Nephron progenitor cell (in vitro differentiated cells): ENCODE measurements at regions not wholly inside any gene's neighbourhood (a gene's known extent, or its start where the extent isn't known, plus 50 kb on each side); places are given as distances from the start of the nearest gene placed in this dataset.

Experiments used
- DNase-seq: peaks from one replicate; pipeline ENCODE4 v3.0.0; 2021
- H3K27ac Mint-ChIP-seq: 2 replicates; pipeline ENCODE4 v1.8.0; 2021; ENCODE audit warnings: mild to moderate bottlenecking, moderate library complexity, mixed read lengths
- H3K27me3 Mint-ChIP-seq: 2 replicates; pipeline ENCODE4 v1.8.0; 2021; ENCODE audit warnings: mild to moderate bottlenecking, low read depth, mixed read lengths; ENCODE audit not compliant: poor library complexity
- H3K36me3 Mint-ChIP-seq: 2 replicates; pipeline ENCODE4 v1.8.0; 2021; ENCODE audit warnings: low read depth, mixed read lengths
- H3K4me1 Mint-ChIP-seq: 2 replicates; pipeline ENCODE4 v1.8.0; 2021; ENCODE audit warnings: mixed read lengths
- H3K4me3 Mint-ChIP-seq: 2 replicates; pipeline ENCODE4 v1.8.0; 2021; ENCODE audit warnings: mild to moderate bottlenecking, moderate library complexity, mixed read lengths
- H3K9me3 Mint-ChIP-seq: 2 replicates; pipeline ENCODE4 v1.8.0; 2021; ENCODE audit warnings: mild to moderate bottlenecking, moderate library complexity, mixed read lengths
- TF ChIP-seq, protein P1 (sequence below): fragments of 200-600 bp; sonication (generic); IDR thresholded peaks from 2 replicates; pipeline ENCODE4 v1.5.0; 2021; ENCODE audit warnings: antibody characterized with exemption

DNA sequence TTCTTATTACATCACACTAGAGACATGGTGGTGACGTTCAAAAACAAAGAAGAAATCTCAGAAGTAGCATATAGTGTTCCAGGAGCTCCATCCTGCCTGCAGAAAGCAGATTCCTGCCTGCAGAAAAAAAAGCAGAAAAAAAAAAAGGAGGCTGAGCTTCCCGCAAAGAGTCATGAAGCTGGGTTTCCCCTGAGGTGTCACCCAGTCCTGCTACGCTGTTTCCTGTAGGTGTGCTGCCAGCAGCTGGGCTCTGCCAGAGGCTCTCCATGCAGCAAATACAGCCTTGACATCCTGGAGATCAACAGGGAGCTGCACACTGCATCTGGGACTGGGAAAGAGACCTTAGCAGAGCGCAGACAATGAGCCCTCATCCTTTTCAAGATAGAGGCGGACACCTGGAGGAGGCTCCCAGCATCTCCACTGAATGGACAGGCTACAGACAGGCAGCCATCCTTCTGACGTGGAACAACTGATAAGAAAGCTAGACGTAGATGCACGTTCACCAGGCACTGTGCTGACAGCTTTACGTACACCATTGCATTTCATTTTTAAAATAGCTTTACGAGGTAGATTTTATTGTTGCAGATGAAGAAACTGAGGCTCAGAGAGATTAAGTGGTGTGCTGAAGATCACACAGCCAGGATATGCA is 350.9 kb downstream of the FOXO1 start:
- Mint-ChIP-seq H3K4me3 (no peak overlapping the region), H3K9me3 (no peaks in the 10 kb centered on the region), H3K27me3 (peaks cover 4% of the 10 kb centered on the region), H3K4me1 (peaks cover 15% of the 10 kb centered on the region), H3K36me3 (no peaks in the 10 kb centered on the region), H3K27ac (no peak overlapping the region)
- DNase-seq, result no peak
- TF ChIP-seq, protein P1, sequence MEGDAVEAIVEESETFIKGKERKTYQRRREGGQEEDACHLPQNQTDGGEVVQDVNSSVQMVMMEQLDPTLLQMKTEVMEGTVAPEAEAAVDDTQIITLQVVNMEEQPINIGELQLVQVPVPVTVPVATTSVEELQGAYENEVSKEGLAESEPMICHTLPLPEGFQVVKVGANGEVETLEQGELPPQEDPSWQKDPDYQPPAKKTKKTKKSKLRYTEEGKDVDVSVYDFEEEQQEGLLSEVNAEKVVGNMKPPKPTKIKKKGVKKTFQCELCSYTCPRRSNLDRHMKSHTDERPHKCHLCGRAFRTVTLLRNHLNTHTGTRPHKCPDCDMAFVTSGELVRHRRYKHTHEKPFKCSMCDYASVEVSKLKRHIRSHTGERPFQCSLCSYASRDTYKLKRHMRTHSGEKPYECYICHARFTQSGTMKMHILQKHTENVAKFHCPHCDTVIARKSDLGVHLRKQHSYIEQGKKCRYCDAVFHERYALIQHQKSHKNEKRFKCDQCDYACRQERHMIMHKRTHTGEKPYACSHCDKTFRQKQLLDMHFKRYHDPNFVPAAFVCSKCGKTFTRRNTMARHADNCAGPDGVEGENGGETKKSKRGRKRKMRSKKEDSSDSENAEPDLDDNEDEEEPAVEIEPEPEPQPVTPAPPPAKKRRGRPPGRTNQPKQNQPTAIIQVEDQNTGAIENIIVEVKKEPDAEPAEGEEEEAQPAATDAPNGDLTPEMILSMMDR, result no peak

DNA sequence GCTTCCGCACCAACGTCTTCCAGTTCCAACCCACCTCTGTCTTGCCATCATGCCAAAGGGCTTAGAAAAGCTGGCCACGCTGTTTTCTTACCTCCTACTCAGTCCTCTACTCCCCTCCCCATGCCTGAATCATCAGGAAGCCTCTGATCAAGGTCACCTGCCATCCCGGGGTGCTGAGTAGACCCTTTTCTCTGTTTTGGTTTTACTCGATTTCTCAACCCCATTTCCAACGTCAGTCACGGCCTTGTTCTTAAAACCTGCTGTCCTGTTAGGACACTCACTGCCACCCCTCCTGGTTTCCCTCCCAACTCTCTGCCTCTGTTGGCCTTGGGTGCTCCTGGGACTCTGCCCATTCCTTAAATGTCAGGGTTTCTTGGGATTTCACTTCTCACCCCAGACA is 350.1 kb downstream of the FOXO1 start:
- peaks cover 15% of the 10 kb centered on the region for H3K4me1 Mint-ChIP-seq
- H3K27me3 Mint-ChIP-seq, result peaks cover 6% of the 10 kb centered on the region
- H3K27ac Mint-ChIP-seq, result no peak overlapping the region
- H3K4me3 Mint-ChIP-seq, result no peak overlapping the region
- TF ChIP-seq, protein P1, result no peak
- no peaks in the 10 kb centered on the region for H3K36me3 Mint-ChIP-seq
- no peaks in the 10 kb centered on the region for H3K9me3 Mint-ChIP-seq
- no peak for DNase-seq

DNA sequence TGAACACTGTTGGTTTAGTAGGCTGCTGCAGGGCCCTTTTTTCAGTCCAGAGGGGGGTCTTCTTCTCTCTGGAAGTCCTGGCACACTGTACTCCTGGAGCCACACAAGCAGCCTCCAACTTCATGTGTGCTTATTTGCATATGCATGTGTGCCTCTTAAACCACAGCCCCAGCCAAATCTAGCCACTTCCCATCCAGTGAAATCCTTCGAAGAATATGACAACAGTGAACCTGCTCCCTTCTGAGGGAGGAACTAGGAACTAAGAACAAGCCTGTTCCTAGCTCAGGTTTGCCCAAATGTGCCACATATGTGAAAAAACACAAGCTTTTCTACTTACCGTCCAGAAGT is 348.5 kb downstream of the FOXO1 start:
- H3K4me1 Mint-ChIP-seq, result peaks cover 15% of the 10 kb centered on the region
- no peak overlapping the region for H3K27ac Mint-ChIP-seq
- peaks cover 6% of the 10 kb centered on the region for H3K27me3 Mint-ChIP-seq
- no peak for DNase-seq
- TF ChIP-seq, protein P1, result no peak
- peaks cover 5% of the 10 kb centered on the region for H3K9me3 Mint-ChIP-seq
- no peaks in the 10 kb centered on the region for H3K36me3 Mint-ChIP-seq
- H3K4me3 Mint-ChIP-seq, result no peak overlapping the region

DNA sequence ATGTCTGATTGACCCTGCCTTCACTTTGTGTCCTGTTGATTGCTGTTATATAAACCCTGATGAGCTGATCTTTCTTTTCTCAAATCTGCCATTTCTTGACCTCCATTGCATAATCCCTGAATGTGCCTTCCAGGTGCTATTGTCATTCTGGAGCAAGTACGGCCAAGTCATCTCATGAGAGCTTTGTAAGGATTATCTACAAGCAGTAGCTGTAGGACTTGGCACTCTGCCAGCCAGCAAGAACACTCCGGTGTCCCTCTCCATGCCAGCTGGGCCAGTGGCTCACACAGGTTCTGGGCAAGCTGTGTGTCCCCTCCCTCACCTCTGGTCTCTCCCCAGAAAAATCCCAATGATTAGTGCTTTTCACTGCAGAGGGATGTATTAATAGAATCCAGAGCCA is 348.1 kb downstream of the FOXO1 start:
- Mint-ChIP-seq H3K4me3 (no peak overlapping the region), H3K36me3 (peaks cover 4% of the 10 kb centered on the region), H3K9me3 (peaks cover 9% of the 10 kb centered on the region), H3K4me1 (peaks cover 15% of the 10 kb centered on the region), H3K27me3 (peaks cover 6% of the 10 kb centered on the region), H3K27ac (no peak overlapping the region)
- no peak for DNase-seq
- TF ChIP-seq, protein P1, result no peak

DNA sequence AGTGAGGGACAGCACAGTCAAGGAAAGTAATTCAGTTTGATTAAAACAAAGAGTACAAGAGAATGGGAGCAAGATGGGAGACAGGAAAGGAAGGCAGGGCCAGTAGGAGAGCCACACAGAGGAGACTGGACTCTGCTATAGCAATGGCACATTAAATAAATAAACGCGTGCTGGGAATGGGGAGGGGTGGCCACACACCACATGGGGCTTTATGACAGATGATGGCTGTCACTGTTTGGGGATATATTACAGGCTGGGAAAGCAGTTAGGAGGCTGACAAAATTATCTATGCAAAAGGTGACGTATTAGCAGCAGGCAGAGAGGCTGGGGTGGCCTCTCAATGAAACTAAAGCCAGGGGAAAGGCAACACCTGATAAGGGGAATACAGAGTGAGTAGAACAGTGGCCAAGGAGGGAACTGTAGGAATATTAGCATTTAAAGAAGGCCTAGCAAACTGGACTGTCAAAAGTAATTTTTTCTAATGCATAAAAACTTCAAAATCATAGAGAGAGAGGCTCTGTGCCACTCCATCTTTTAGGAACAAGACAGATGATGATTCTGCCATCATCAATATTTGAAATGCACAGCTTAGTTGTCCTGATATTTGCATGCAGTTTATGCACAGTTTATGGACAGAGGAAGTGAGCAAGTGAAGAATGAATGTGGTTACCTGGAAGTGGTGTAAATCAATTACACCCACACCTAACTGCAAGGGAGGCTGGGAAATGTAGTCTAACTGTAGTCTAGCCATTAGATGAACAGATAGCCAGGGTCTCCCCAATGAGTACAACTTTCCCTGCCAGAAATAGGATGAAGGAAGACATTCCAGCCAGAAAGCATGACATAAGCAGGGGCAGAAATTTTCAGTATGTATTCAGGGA is 346.5 kb downstream of the FOXO1 start:
- peaks cover 6% of the 10 kb centered on the region for H3K27me3 Mint-ChIP-seq
- H3K4me3 Mint-ChIP-seq, result no peak overlapping the region
- TF ChIP-seq, protein P1, result no peak
- peaks cover 14% of the 10 kb centered on the region for H3K4me1 Mint-ChIP-seq
- DNase-seq, result no peak
- peaks cover 22% of the 10 kb centered on the region for H3K9me3 Mint-ChIP-seq
- H3K27ac Mint-ChIP-seq, result no peak overlapping the region
- peaks cover 15% of the 10 kb centered on the region for H3K36me3 Mint-ChIP-seq
